ENCODE measurements at regions not wholly inside any gene's neighbourhood (a gene's known extent, or its start where the extent isn't known, plus 50 kb on each side); places are given as distances from the start of the nearest gene placed in this dataset.

- no peaks in the 10 kb centered on the region for H4K20me1 ChIP-seq (replicated peaks; ENCODE audit: control insufficient read depth, extremely low read depth, insufficient read depth, low read length)
- no peak overlapping the region for H3K4me2 ChIP-seq (ENCODE audit: insufficient read depth, low read length)
- intact Hi-C loops (cut with micrococcal nuclease) (loop anchor here (1.0 to 2.0 kb wide), 2 partner anchors 396 to 677 kb away; no protein-coding TSS in a partner anchor), dilution Hi-C loops (cut with MboI; ENCODE audit: extremely low pct_ligation_motif_present, low sequenced_read_pairs) (no loop called here)
- H3K9me3 ChIP-seq (replicated peaks; ENCODE audit: control insufficient read depth, insufficient read depth, low read length) = no peaks in the 10 kb centered on the region
- no peaks in the 10 kb centered on the region for H3K27me3 ChIP-seq (ENCODE audit: control insufficient read depth in 2 of 2, insufficient read depth in 2 of 2, low read length in 2 of 2)
- no peak overlapping the region for H3K27ac ChIP-seq (ENCODE audit: insufficient read depth, low read depth, low read length)
- ChIA-PET POLR2A (no interaction called here), CTCF (interaction anchor here (0.6 to 4.4 kb wide), 14 partner anchors 9 to 681 kb away, joined by 3 to 150 read pairs (median 4); no protein-coding TSS in a partner anchor)
- BruUV-seq (replicated peaks) = no TSS peak
- TF ChIP-seq CTCF (IDR thresholded peaks at IDR 0.05; ENCODE audit: extremely low read depth in 1 of 2, insufficient read depth in 1 of 2, low read depth in 1 of 2, low read length in 2 of 2) (no peak), POLR2A (IDR thresholded peaks at IDR 0.05; ENCODE audit: low read depth, low read length) (no peak), FOS (IDR thresholded peaks at IDR 0.05; ENCODE audit: borderline replicate concordance, insufficient read depth, low read length) (no peak), MYC (IDR thresholded peaks at IDR 0.05; ENCODE audit: low read depth, low read length) (no peak), GATA2 (IDR thresholded peaks at IDR 0.05; ENCODE audit: insufficient read depth, insufficient read length, low read depth, low read length) (no peak), JUN (IDR thresholded peaks at IDR 0.05; ENCODE audit: borderline replicate concordance, insufficient read depth, insufficient read length, low read depth) (no peak)
- TF ChIP-seq, protein P1, sequence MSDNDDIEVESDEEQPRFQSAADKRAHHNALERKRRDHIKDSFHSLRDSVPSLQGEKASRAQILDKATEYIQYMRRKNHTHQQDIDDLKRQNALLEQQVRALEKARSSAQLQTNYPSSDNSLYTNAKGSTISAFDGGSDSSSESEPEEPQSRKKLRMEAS (IDR thresholded peaks at IDR 0.05; ENCODE audit: insufficient read depth, insufficient read length) = no peak
- H3K9ac ChIP-seq (replicated peaks; ENCODE audit: extremely low read depth, insufficient read depth, low read length) = no peak overlapping the region
- no peak overlapping the region for H3K4me3 ChIP-seq (replicated peaks in 1 of 3; ENCODE audit: insufficient read depth in 1 of 3, low read depth in 1 of 3, low read length in 3 of 3)
- no peaks in the 10 kb centered on the region for H3K9me1 ChIP-seq (replicated peaks; ENCODE audit: control insufficient read depth, extremely low read depth, insufficient read depth, low read length)
- no peak for FAIRE-seq
- no peaks in the 10 kb centered on the region for H3K79me2 ChIP-seq (ENCODE audit: control insufficient read depth, insufficient read depth, low read length)
- no peak for DNase-seq (ENCODE audit: low read depth, low spot score)
- no peaks in the 10 kb centered on the region for H3K36me3 ChIP-seq (ENCODE audit: control insufficient read depth in 2 of 2, extremely low read depth in 1 of 2, insufficient read depth in 2 of 2, low read length in 2 of 2)
- H2AFZ ChIP-seq (ENCODE audit: low read depth, low read length) = no peak overlapping the region
- no peaks in the 10 kb centered on the region for H3K4me1 ChIP-seq (ENCODE audit: control insufficient read depth, extremely low read depth, insufficient read depth, low read length)
These were observed 266.2 kb upstream of the ADAMTSL1 start for GRCh38 chr9:18207735-18208134.
